ENCODE measurements at regions not wholly inside any gene's neighbourhood (a gene's known extent, or its start where the extent isn't known, plus 50 kb on each side); places are given as distances from the start of the nearest gene placed in this dataset.

DNA sequence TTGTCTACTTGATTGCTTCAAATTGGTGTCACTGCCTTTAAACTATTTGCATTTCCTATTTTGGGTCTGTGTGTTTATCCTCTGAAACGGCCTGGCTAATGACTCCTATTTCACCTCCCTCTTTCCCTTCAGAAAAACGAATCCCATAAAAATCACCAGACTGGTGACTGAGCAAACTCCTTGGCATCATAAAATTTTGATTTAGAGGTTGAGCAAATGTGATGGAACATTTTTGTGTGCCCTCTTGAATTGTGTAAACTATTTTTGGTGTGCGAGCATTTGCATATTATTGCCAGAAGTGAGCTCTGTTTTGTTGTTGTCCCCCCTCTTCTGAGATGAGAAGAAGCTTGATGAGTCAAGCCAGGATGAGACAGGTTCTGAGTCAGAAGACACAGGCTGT, 316.1 kb downstream of the AJAP1 start:
- POLR2A ChIA-PET: no interaction called here
- Mint-ChIP-seq H3K9me3 (no peaks in the 10 kb centered on the region), H3K36me3 (ENCODE audit: low read depth) (no peaks in the 10 kb centered on the region), H3K4me1 (no peaks in the 10 kb centered on the region), H3K27me3 (no peaks in the 10 kb centered on the region), H3K4me3 (no peak overlapping the region), H3K27ac (no peak overlapping the region)
- no peak for TF ChIP-seq CTCF (IDR thresholded peaks at IDR 0.05)
- DNase-seq (no peak), ATAC-seq (ENCODE audit: low read depth) (no peak)
- CTCF ChIA-PET: no interaction called here
- intact Hi-C loops (cut with micrococcal nuclease): no loop called here

DNA sequence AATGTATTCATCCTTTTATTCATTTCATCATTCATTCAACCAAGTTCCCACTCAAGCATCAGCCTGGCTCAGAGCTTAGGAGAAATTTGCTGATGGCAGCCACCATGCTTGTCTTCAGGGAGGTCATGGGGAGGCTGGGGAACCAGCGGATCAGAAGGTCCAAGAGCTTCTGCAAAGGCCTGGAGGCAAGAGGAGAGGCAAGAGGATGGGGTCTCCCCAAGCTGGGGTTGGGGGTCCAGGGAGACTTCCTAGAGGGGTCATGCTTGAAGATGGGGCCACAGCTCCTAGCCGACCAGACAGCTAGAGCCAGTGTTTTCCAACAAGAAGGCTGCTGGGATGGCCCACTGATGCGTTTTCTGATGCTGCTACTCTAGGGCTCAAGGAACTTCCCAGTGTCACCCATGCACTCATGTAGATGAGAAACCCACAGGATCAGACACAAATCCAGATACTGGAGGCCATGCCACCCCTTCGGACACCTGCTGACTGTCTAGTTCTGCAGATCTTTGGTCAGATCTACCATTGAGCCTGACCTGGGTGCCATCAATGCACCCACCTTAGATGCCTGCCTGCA, 315.2 kb downstream of the AJAP1 start:
- ChIA-PET CTCF (no interaction called here), POLR2A (no interaction called here)
- ATAC-seq (ENCODE audit: low read depth) (no peak), DNase-seq (no peak)
- no peak overlapping the region for H3K4me3 Mint-ChIP-seq
- H3K27ac Mint-ChIP-seq: no peak overlapping the region
- no peaks in the 10 kb centered on the region for H3K36me3 Mint-ChIP-seq (ENCODE audit: low read depth)
- H3K9me3 Mint-ChIP-seq: no peaks in the 10 kb centered on the region
- no peaks in the 10 kb centered on the region for H3K4me1 Mint-ChIP-seq
- no peak for TF ChIP-seq CTCF (IDR thresholded peaks at IDR 0.05)
- no peaks in the 10 kb centered on the region for H3K27me3 Mint-ChIP-seq
- intact Hi-C loops (cut with micrococcal nuclease): no loop called here

DNA sequence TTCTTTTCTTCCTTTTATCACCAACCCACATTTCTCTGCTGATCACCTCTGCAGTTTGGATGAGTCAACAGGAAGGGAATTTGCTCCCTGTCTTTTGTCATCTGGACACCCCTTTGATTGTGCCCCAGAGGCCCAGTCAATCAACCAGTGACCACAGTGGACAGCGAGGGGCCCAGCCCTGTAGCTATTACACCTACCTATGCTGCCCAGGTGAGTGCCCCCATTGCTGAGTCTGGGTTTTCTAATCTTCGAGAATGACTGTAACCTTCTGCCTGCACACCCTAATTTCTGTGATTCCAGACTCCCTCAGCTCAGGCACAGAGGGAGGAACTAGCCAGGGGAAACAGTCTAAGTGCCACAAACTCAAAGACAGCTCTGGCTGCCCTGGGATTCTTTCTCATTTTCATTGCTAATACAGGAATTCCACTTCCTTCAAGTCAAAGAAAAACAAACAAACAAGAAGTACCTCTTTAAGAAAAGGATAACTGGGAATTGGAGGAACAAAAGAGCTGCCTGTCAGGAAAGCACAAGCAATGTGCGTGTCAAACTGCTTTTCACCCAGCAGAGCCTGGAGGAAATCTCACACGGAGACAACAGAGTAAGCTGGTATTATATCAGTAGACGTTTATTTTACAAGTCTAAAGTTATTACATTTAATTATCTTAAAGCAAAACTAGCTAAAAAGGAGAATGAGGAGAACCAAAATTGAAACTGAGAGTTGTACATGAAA, 311.1 kb downstream of the AJAP1 start:
- CTCF ChIA-PET: no interaction called here
- ATAC-seq (ENCODE audit: low read depth) (no peak), DNase-seq (no peak)
- Mint-ChIP-seq H3K4me1 (no peaks in the 10 kb centered on the region), H3K36me3 (ENCODE audit: low read depth) (no peaks in the 10 kb centered on the region), H3K27ac (no peak overlapping the region), H3K27me3 (no peaks in the 10 kb centered on the region), H3K4me3 (no peak overlapping the region), H3K9me3 (no peaks in the 10 kb centered on the region)
- POLR2A ChIA-PET: no interaction called here
- TF ChIP-seq CTCF (IDR thresholded peaks at IDR 0.05): no peak
- intact Hi-C loops (cut with micrococcal nuclease): no loop called here

GRCh38 chr1:4964634-4965345, 310.4 kb downstream of the AJAP1 start:
- DNase-seq (no peak), ATAC-seq (ENCODE audit: low read depth) (no peak)
- no peak overlapping the region for H3K4me3 Mint-ChIP-seq
- no peak overlapping the region for H3K27ac Mint-ChIP-seq
- ChIA-PET CTCF (no interaction called here), POLR2A (no interaction called here)
- no peak for TF ChIP-seq CTCF (IDR thresholded peaks at IDR 0.05)
- H3K9me3 Mint-ChIP-seq: no peaks in the 10 kb centered on the region
- no peaks in the 10 kb centered on the region for H3K4me1 Mint-ChIP-seq
- intact Hi-C loops (cut with micrococcal nuclease): no loop called here
- H3K27me3 Mint-ChIP-seq: no peaks in the 10 kb centered on the region
- H3K36me3 Mint-ChIP-seq (ENCODE audit: low read depth): no peaks in the 10 kb centered on the region

- DNase-seq (no peak), ATAC-seq (ENCODE audit: low read depth) (no peak)
- intact Hi-C loops (cut with micrococcal nuclease): no loop called here
- H3K27ac Mint-ChIP-seq: no peak overlapping the region
- H3K4me3 Mint-ChIP-seq: no peak overlapping the region
- no peaks in the 10 kb centered on the region for H3K27me3 Mint-ChIP-seq
- CTCF ChIA-PET: no interaction called here
- POLR2A ChIA-PET: no interaction called here
- H3K36me3 Mint-ChIP-seq (ENCODE audit: low read depth): no peaks in the 10 kb centered on the region
- no peak for TF ChIP-seq CTCF (IDR thresholded peaks at IDR 0.05)
- H3K9me3 Mint-ChIP-seq: no peaks in the 10 kb centered on the region
- H3K4me1 Mint-ChIP-seq: no peaks in the 10 kb centered on the region
These were observed 308.8 kb downstream of the AJAP1 start for GRCh38 chr1:4963251-4963650.

Measured in activated B cell treated with CpG ODN at 0.5 μM for 24 hours (primary cell).